ENCODE measurements at regions not wholly inside any gene's neighbourhood (a gene's known extent, or its start where the extent isn't known, plus 50 kb on each side); places are given as distances from the start of the nearest gene placed in this dataset.

- TF ChIP-seq, protein P1, sequence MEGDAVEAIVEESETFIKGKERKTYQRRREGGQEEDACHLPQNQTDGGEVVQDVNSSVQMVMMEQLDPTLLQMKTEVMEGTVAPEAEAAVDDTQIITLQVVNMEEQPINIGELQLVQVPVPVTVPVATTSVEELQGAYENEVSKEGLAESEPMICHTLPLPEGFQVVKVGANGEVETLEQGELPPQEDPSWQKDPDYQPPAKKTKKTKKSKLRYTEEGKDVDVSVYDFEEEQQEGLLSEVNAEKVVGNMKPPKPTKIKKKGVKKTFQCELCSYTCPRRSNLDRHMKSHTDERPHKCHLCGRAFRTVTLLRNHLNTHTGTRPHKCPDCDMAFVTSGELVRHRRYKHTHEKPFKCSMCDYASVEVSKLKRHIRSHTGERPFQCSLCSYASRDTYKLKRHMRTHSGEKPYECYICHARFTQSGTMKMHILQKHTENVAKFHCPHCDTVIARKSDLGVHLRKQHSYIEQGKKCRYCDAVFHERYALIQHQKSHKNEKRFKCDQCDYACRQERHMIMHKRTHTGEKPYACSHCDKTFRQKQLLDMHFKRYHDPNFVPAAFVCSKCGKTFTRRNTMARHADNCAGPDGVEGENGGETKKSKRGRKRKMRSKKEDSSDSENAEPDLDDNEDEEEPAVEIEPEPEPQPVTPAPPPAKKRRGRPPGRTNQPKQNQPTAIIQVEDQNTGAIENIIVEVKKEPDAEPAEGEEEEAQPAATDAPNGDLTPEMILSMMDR (IDR thresholded peaks at IDR 0.05), result no peak
- TF ChIP-seq POLR2A (IDR thresholded peaks at IDR 0.05) (no peak), POLR2AphosphoS5 (IDR thresholded peaks at IDR 0.05) (no peak), EP300 (IDR thresholded peaks at IDR 0.05; ENCODE audit: low read depth) (no peak)
- intact Hi-C loops (cut with DNase I; ENCODE audit: low total_unique reads) (no loop called here), in situ Hi-C loops (cut with MboI; ENCODE audit: low pct_ligation_motif_present in 1 of 4, low pct_unique_long_range_greater_than_20kb in 1 of 4, low sequenced_read_pairs in 3 of 4) (no loop called here)
- Histone ChIP-seq H3K9me3 (no peaks in the 10 kb centered on the region), H3K27ac (no peak overlapping the region), H3K36me3 (no peaks in the 10 kb centered on the region), H3K4me3 (no peak overlapping the region), H3K27me3 (no peaks in the 10 kb centered on the region), H3K4me1 (no peaks in the 10 kb centered on the region)
- WGBS, 2 donors (ENCODE audit: low coverage in 1 of 2), result 50% methylated on average over 2 of the region's 2 CpGs; no CpG with 5 or more reads in 1 of the 2 donors
- DNase-seq, result no peak
Measured at GRCh38 chr4:116603096-116603495, 482.3 kb downstream of the TRAM1L1 start.

DNA sequence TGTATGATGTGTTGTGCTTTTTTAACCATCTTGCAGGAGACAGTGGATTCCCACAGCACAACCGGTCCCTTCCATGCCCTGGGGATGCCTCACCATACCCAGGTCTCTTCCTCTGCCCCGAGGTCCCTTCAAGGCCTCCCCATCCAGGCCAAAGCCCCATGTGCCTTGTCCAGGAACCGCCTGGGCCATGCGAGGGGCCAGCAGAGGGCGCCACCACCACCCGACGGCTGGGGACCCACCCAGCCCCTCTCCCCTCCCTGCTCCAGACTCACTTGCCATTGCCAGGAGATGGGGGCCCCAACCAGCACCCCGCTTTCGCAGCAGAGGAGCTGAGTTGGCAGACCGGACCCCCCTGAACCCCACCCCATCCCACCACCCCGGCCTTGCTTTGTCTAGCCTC, 485.5 kb downstream of the TRAM1L1 start:
- Histone ChIP-seq H3K4me1 (no peaks in the 10 kb centered on the region), H3K4me3 (no peak overlapping the region), H3K36me3 (no peaks in the 10 kb centered on the region), H3K27me3 (no peaks in the 10 kb centered on the region), H3K27ac (no peak overlapping the region), H3K9me3 (no peaks in the 10 kb centered on the region)
- intact Hi-C loops (cut with DNase I; ENCODE audit: low total_unique reads) (no loop called here), in situ Hi-C loops (cut with MboI; ENCODE audit: low pct_ligation_motif_present in 1 of 4, low pct_unique_long_range_greater_than_20kb in 1 of 4, low sequenced_read_pairs in 3 of 4) (no loop called here)
- WGBS, 2 donors (ENCODE audit: low coverage in 1 of 2), result 85 to 90% methylated on average over 2 to 8 of the region's 11 CpGs
- TF ChIP-seq POLR2A (IDR thresholded peaks at IDR 0.05), result no peak
- DNase-seq, result no peak

GRCh38 chr4:116598980-116599789, 486.2 kb downstream of the TRAM1L1 start:
- TF ChIP-seq, protein P1 (IDR thresholded peaks at IDR 0.05), result no peak
- TF ChIP-seq POLR2AphosphoS5 (IDR thresholded peaks at IDR 0.05) (no peak), EP300 (IDR thresholded peaks at IDR 0.05; ENCODE audit: low read depth) (no peak), POLR2A (IDR thresholded peaks at IDR 0.05) (no peak)
- intact Hi-C loops (cut with DNase I; ENCODE audit: low total_unique reads), result no loop called here
- 96% methylated on average over 37 of the region's 37 CpGs; no CpG with 5 or more reads in 1 of the 2 donors for WGBS, 2 donors (ENCODE audit: low coverage in 1 of 2)

GRCh38 chr4:116598155-116598979, 487.0 kb downstream of the TRAM1L1 start:
- Histone ChIP-seq H3K4me3 (no peak overlapping the region), H3K9me3 (no peaks in the 10 kb centered on the region), H3K4me1 (no peaks in the 10 kb centered on the region), H3K27me3 (no peaks in the 10 kb centered on the region), H3K27ac (no peak overlapping the region), H3K36me3 (no peaks in the 10 kb centered on the region)
- no peak for TF ChIP-seq EP300 (IDR thresholded peaks at IDR 0.05; ENCODE audit: low read depth)
- intact Hi-C loops (cut with DNase I; ENCODE audit: low total_unique reads), result no loop called here
- no peak for DNase-seq
- WGBS, 2 donors (ENCODE audit: low coverage in 1 of 2), result 92% methylated on average over 25 of the region's 32 CpGs; no CpG with 5 or more reads in 1 of the 2 donors
- in situ Hi-C loops (cut with MboI; ENCODE audit: low pct_ligation_motif_present in 1 of 4, low pct_unique_long_range_greater_than_20kb in 1 of 4, low sequenced_read_pairs in 3 of 4), result no loop called here

More at GRCh38 chr4:116598980-116599789, 486.2 kb downstream of the TRAM1L1 start:
- in situ Hi-C loops (cut with MboI; ENCODE audit: low pct_ligation_motif_present in 1 of 4, low pct_unique_long_range_greater_than_20kb in 1 of 4, low sequenced_read_pairs in 3 of 4), result no loop called here
- no peak for DNase-seq
- Histone ChIP-seq H3K9me3 (no peaks in the 10 kb centered on the region), H3K27ac (no peak overlapping the region), H3K36me3 (no peaks in the 10 kb centered on the region), H3K4me3 (no peak overlapping the region), H3K4me1 (no peaks in the 10 kb centered on the region), H3K27me3 (no peaks in the 10 kb centered on the region)

DNA sequence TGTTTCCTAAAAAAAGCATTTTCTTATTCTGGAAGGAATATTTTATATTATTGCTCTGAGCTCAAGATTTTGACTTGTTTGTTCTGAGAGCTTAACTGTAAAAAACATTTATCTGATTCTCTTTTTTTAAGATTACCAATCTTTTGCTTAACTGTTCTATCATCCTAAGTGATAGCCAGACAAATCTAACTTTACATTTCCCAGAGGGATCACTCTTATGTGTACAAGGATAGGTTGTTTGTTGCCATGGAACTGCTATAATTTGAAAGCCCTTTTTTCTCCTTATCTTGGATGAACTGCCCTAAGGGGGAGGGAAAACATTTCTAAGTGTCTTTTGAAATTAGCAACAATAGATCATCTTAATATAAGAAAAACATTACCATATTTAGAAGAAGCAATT, 494.7 kb downstream of the TRAM1L1 start:
- no peaks in the 10 kb centered on the region for H3K36me3 ChIP-seq
- no peak overlapping the region for H3K27ac ChIP-seq
- DNase-seq, result no peak
- no peaks in the 10 kb centered on the region for H3K9me3 ChIP-seq
- in situ Hi-C loops (cut with MboI; ENCODE audit: low pct_ligation_motif_present in 1 of 4, low pct_unique_long_range_greater_than_20kb in 1 of 4, low sequenced_read_pairs in 3 of 4), result no loop called here
- H3K4me3 ChIP-seq, result no peak overlapping the region
- intact Hi-C loops (cut with DNase I; ENCODE audit: low total_unique reads), result no loop called here
- H3K4me1 ChIP-seq, result no peaks in the 10 kb centered on the region
- H3K27me3 ChIP-seq, result no peaks in the 10 kb centered on the region
- TF ChIP-seq POLR2A (IDR thresholded peaks at IDR 0.05), result no peak

Data from transverse colon (tissue), 4 donors.